Left cardiac atrium (tissue), 4 donors: ENCODE measurements at regions not wholly inside any gene's neighbourhood (a gene's known extent, or its start where the extent isn't known, plus 50 kb on each side); places are given as distances from the start of the nearest gene placed in this dataset.

ENCODE experiments used
- ATAC-seq, 2 donors: fragments of 200-7000 bp; cut with Tn5 transposase; one replicate each; pipeline ENCODE4 v1.9.1; 2020; ENCODE audit warnings: mild to moderate bottlenecking in 2 of 2, moderate library complexity in 2 of 2
- DNase-seq: peaks from one replicate; pipeline ENCODE4 v3.0.0-alpha.2; 2020
- intact Hi-C, 2 donors: fragments of 100-400 bp; cut with DNase I; formaldehyde crosslinking; loops; one replicate each; pipeline versions ENCODE4 v1.14.1 to v1.15.1; 2022 to 2023
- donor health status: DM: no; HTN: yes; CAD: no.
- donor health status: DM: no; HTN: yes; CAD: no; lungs with severe emphysema.
- donor health status: DM: yes; HTN: yes; CAD: no.
- donor health status: Dilated cardiomyopathy.

- ATAC-seq (no peak), DNase-seq (no peak)
- intact Hi-C loops: no loop called here
These were observed 54.9 kb downstream of the NKX2-1 start for GRCh38 chr14:36465178-36465577.

GRCh38 chr14:36462890-36463289 lies 57.1 kb downstream of the NKX2-1 start:
- ATAC-seq (no peak), DNase-seq (no peak)
- intact Hi-C loops: no loop called here

GRCh38 chr14:36455241-36455627 lies 64.8 kb downstream of the NKX2-1 start:
- intact Hi-C loops: no loop called here
- ATAC-seq (no peak), DNase-seq (no peak)

- ATAC-seq (no peak), DNase-seq (no peak)
- intact Hi-C loops: no loop called here
These were observed 65.3 kb downstream of the NKX2-1 start for GRCh38 chr14:36454599-36455240.

- DNase-seq (no peak), ATAC-seq (no peak)
- intact Hi-C loops: no loop called here
These were observed 67.2 kb downstream of the NKX2-1 start for GRCh38 chr14:36452860-36453259.

- ATAC-seq (no peak), DNase-seq (no peak)
- intact Hi-C loops: no loop called here
These were observed 68.5 kb downstream of the NKX2-1 start for GRCh38 chr14:36451310-36452065.

GRCh38 chr14:36450550-36450949 lies 69.5 kb downstream of the NKX2-1 start:
- no peak for ATAC-seq
- no peak for DNase-seq
- intact Hi-C loops: no loop called here

- DNase-seq (no peak), ATAC-seq (no peak)
- intact Hi-C loops: no loop called here
These were observed 70.1 kb downstream of the NKX2-1 start for GRCh38 chr14:36449903-36450302.

GRCh38 chr14:36443374-36443773 lies 76.7 kb downstream of the NKX2-1 start:
- ATAC-seq (no peak), DNase-seq (no peak)
- intact Hi-C loops: no loop called here

- intact Hi-C loops: no loop called here
- no peak for DNase-seq
- no peak for ATAC-seq
These were observed 77.2 kb downstream of the NKX2-1 start for GRCh38 chr14:36442824-36443241.

- ATAC-seq (no peak), DNase-seq (no peak)
- intact Hi-C loops: no loop called here
These were observed 78.7 kb downstream of the NKX2-1 start for GRCh38 chr14:36441283-36441682.

GRCh38 chr14:36439766-36440165 lies 80.3 kb downstream of the NKX2-1 start:
- DNase-seq (no peak), ATAC-seq (no peak)
- intact Hi-C loops: no loop called here

GRCh38 chr14:36438883-36439282 lies 81.1 kb downstream of the NKX2-1 start:
- no peak for DNase-seq
- intact Hi-C loops: no loop called here
- no peak for ATAC-seq

- intact Hi-C loops: no loop called here
- no peak for DNase-seq
- no peak for ATAC-seq
These were observed 89.4 kb downstream of the NKX2-1 start for GRCh38 chr14:36430662-36431084.

GRCh38 chr14:36430169-36430568 lies 89.9 kb downstream of the NKX2-1 start:
- ATAC-seq (no peak), DNase-seq (no peak)
- intact Hi-C loops: no loop called here

- DNase-seq (no peak), ATAC-seq (no peak)
- intact Hi-C loops: no loop called here
These were observed 90.3 kb downstream of the NKX2-1 start for GRCh38 chr14:36429692-36430091.

GRCh38 chr14:36428350-36428749 lies 91.7 kb downstream of the NKX2-1 start:
- ATAC-seq (no peak), DNase-seq (no peak)
- intact Hi-C loops: no loop called here

GRCh38 chr14:36426836-36427235 lies 93.2 kb downstream of the NKX2-1 start:
- intact Hi-C loops: no loop called here
- DNase-seq: no peak
- no peak for ATAC-seq

- intact Hi-C loops: no loop called here
- ATAC-seq: no peak
These were observed 93.9 kb downstream of the NKX2-1 start for GRCh38 chr14:36426113-36426512.

GRCh38 chr14:36424478-36425102 lies 95.4 kb downstream of the NKX2-1 start:
- no peak for ATAC-seq

More at GRCh38 chr14:36426113-36426512, 93.9 kb downstream of the NKX2-1 start:
- no peak for DNase-seq

GRCh38 chr14:36423430-36423829 lies 96.6 kb downstream of the NKX2-1 start:
- DNase-seq (no peak), ATAC-seq (no peak)
- intact Hi-C loops: no loop called here

More at GRCh38 chr14:36424478-36425102, 95.4 kb downstream of the NKX2-1 start:
- no peak for DNase-seq
- intact Hi-C loops: no loop called here
